Kidney (tissue), 13 donors: ENCODE measurements at regions not wholly inside any gene's neighbourhood (a gene's known extent, or its start where the extent isn't known, plus 50 kb on each side); places are given as distances from the start of the nearest gene placed in this dataset.
"Not testable (repeated sequence)": the region's sequence is repeated elsewhere in the genome, so short reads cannot be mapped to it uniquely, and the experiment has no call there.

Source experiments
- DNase-seq, 5 donors: peaks; one replicate each; pipeline ENCODE4 v3.0.0-alpha.2; 2013 to 2020
- FAIRE-seq: peaks from 2 replicates; lab custom pipeline; 2012; peaks lifted over from hg19 to GRCh38; lab: Jason Lieb, UNC
- H3K27ac ChIP-seq, 2 donors: one replicate each; pipeline ENCODE4 v1.7.0; 2013; ENCODE audit warnings: low read depth in 2 of 2, low read length in 2 of 2, inconsistent platforms in 1 of 2
- H3K27me3 ChIP-seq: one replicate; pipeline ENCODE4 v1.7.1; 2013; ENCODE audit warnings: low read length, inconsistent platforms; ENCODE audit not compliant: control insufficient read depth, insufficient read depth
- H3K36me3 ChIP-seq, 3 donors: one replicate each; pipeline versions ENCODE4 v1.7.0 to v1.7.1; 2013; ENCODE audit warnings: low read length in 3 of 3, control low read depth in 1 of 3, inconsistent platforms in 1 of 3; ENCODE audit not compliant: insufficient read depth in 3 of 3, control insufficient read depth in 2 of 3
- H3K4me1 ChIP-seq, 3 donors: one replicate each; pipeline versions ENCODE4 v1.7.0 to v1.7.1; 2013; ENCODE audit warnings: low read length in 3 of 3, inconsistent platforms in 1 of 3, low read depth in 1 of 3; ENCODE audit not compliant: control insufficient read depth in 2 of 3, insufficient read depth in 2 of 3
- H3K4me3 ChIP-seq, 3 donors: one replicate each; pipeline versions ENCODE4 v1.7.0 to v1.8.1; 2013; ENCODE audit warnings: low read length in 3 of 3, control low read depth in 1 of 3, inconsistent platforms in 1 of 3
- H3K9ac ChIP-seq, 3 donors: one replicate each; pipeline versions ENCODE4 v1.7.0 to v1.7.1; 2013; ENCODE audit warnings: low read length in 3 of 3, control low read depth in 1 of 3, inconsistent platforms in 1 of 3
- H3K9me3 ChIP-seq, 3 donors: one replicate each; pipeline versions ENCODE4 v1.7.0 to v1.7.1; 2013; ENCODE audit warnings: low read length in 3 of 3, control low read depth in 1 of 3, inconsistent platforms in 1 of 3; ENCODE audit not compliant: control insufficient read depth in 2 of 3, insufficient read depth in 1 of 3
- CTCF ChIP-seq: IDR thresholded peaks from 3 replicates; pipeline ENCODE4 v1.5.1; 2012; ENCODE audit warnings: mild to moderate bottlenecking, moderate library complexity, borderline replicate concordance; ENCODE audit not compliant: insufficient read depth; ENCODE audit errors: extremely low read depth
- intact Hi-C: fragments of 100-400 bp; cut with DNase I; formaldehyde crosslinking; loops from one replicate; pipeline ENCODE4 v1.11.1; 2022
- donor health status: control.
- donor health status: control.
- donor health status: control.
- donor health status: control.
- donor health status: control.
- donor health status: DM: yes; HTN: yes; CAD: no.
- donor health status: Normal renal cell carcinoma (clear cell type).

DNA sequence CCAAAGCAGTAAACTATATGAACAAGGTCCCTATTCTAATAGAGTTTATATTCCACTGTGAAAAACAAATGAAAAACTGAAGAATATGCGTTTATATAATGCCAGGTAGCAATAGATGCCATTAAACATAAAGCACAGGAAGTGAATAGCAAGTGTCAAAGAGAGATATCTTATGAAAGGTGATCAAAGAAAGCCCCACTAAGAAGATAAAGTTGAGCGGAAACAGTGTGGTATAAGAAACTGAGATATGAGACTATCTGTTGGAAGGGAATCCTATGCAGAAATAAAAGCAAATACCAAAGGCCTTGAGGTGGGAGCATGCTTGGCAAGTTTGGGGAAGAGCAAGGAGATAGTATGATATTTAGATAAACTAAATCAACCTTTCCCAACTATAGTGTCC is 123.1 kb upstream of the FAR2 start:
- H3K27me3 ChIP-seq: no peaks in the 10 kb centered on the region
- no peak for TF ChIP-seq CTCF
- H3K9me3 ChIP-seq: no peaks in the 10 kb centered on the region
- H3K4me3 ChIP-seq: no peak overlapping the region
- FAIRE-seq (no peak), DNase-seq (no peak)
- H3K4me1 ChIP-seq: no peaks in the 10 kb centered on the region
- intact Hi-C loops: no loop called here
- no peak overlapping the region for H3K27ac ChIP-seq
- no peaks in the 10 kb centered on the region for H3K36me3 ChIP-seq
- H3K9ac ChIP-seq: no peak overlapping the region

- FAIRE-seq: no peak
- Histone ChIP-seq H3K27me3 (no peaks in the 10 kb centered on the region), H3K36me3 (no peaks in the 10 kb centered on the region), H3K27ac (no peak overlapping the region), H3K9me3 (no peaks in the 10 kb centered on the region), H3K9ac (no peak overlapping the region), H3K4me3 (no peak overlapping the region), H3K4me1 (no peaks in the 10 kb centered on the region)
- intact Hi-C loops: no loop called here
- no peak for DNase-seq
- no peak for TF ChIP-seq CTCF
These were observed 122.7 kb upstream of the FAR2 start for GRCh38 chr12:29026419-29026818.

- H3K9me3 ChIP-seq, H3K36me3 ChIP-seq, H3K4me1 ChIP-seq, FAIRE-seq, intact Hi-C loops, DNase-seq, H3K9ac ChIP-seq, H3K27ac ChIP-seq, H3K4me3 ChIP-seq, H3K27me3 ChIP-seq: not testable (repeated sequence)
These were observed 119.6 kb upstream of the FAR2 start for GRCh38 chr12:29029484-29029883.

DNA sequence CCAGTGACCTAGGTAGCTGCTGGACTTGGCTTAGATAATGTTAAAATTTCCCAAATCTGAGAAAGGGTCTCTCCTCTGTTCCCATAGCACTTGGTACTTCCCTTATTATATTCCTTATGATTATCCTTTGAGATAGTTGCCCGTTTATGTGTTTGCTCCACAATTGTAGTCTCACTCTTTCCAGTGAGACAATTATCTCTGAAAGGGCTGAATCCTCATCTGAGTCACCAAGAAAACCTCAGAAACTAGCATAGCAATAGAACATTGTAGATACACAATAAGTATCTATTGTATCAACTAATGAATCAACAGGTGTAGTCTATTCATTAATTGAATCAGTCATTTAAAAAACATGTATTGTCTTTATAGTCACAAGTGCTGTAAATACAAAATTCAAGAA is 119.1 kb upstream of the FAR2 start:
- Histone ChIP-seq H3K9ac (no peak overlapping the region), H3K4me1 (no peaks in the 10 kb centered on the region), H3K27ac (no peak overlapping the region), H3K36me3 (no peaks in the 10 kb centered on the region), H3K9me3 (no peaks in the 10 kb centered on the region), H3K4me3 (no peak overlapping the region), H3K27me3 (no peaks in the 10 kb centered on the region)
- FAIRE-seq (no peak), DNase-seq (no peak)
- intact Hi-C loops: no loop called here
- no peak for TF ChIP-seq CTCF
